ENCODE measurements at regions not wholly inside any gene's neighbourhood (a gene's known extent, or its start where the extent isn't known, plus 50 kb on each side); places are given as distances from the start of the nearest gene placed in this dataset.

DNA sequence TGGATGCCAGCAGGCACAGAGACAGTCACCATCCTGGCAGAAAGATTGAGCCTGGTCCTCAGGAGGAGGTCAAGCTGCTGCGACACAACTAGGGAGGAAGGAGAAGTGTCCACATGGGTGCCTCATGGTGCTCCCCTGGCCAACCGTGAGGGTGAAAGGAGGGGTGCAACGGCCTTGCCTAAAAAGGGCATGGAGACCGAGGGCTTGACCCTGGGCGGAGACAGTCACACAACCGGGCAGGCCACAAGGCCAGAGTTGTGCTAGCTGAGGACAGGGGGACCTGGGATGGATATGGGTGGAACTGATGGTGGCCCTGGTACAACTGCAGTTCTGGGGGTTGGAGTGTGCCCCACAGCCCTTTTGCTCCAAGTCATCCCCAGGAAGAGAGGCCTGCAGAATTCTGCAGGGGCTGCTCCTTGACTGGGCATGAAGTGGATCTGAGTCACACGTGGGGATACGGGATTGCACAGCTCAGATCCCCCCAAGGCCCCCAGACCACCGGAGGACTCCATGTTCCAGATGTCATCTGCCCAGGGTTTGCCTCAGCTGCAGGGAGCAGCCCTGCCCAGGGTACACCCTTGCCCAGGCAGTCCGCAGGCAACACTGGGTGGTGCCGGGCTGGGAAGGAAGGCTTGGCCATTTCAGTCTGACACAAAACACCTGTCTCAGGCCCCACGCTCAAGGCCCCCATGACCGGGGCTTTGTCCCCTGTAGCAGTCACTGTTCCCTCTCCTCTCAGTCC lies 602.3 kb upstream of the MGMT start:
- TF ChIP-seq CTCF (IDR thresholded peaks at IDR 0.05; ENCODE audit: low read depth, low read length, missing input control) (no peak), SP1 (IDR thresholded peaks at IDR 0.05) (no peak), YY1 (IDR thresholded peaks at IDR 0.05) (no peak), MAX (IDR thresholded peaks at IDR 0.05) (no peak), NR2F2 (IDR thresholded peaks at IDR 0.05) (no peak), TAF1 (conservative IDR thresholded peaks at IDR 0.05) (no peak), HNF4A (conservative IDR thresholded peaks at IDR 0.05) (no peak), RAD21 (IDR thresholded peaks at IDR 0.05) (no peak), FOXA2 (IDR thresholded peaks at IDR 0.05) (no peak), HNF4G (IDR thresholded peaks at IDR 0.05) (no peak)
- TF ChIP-seq, protein P1, sequence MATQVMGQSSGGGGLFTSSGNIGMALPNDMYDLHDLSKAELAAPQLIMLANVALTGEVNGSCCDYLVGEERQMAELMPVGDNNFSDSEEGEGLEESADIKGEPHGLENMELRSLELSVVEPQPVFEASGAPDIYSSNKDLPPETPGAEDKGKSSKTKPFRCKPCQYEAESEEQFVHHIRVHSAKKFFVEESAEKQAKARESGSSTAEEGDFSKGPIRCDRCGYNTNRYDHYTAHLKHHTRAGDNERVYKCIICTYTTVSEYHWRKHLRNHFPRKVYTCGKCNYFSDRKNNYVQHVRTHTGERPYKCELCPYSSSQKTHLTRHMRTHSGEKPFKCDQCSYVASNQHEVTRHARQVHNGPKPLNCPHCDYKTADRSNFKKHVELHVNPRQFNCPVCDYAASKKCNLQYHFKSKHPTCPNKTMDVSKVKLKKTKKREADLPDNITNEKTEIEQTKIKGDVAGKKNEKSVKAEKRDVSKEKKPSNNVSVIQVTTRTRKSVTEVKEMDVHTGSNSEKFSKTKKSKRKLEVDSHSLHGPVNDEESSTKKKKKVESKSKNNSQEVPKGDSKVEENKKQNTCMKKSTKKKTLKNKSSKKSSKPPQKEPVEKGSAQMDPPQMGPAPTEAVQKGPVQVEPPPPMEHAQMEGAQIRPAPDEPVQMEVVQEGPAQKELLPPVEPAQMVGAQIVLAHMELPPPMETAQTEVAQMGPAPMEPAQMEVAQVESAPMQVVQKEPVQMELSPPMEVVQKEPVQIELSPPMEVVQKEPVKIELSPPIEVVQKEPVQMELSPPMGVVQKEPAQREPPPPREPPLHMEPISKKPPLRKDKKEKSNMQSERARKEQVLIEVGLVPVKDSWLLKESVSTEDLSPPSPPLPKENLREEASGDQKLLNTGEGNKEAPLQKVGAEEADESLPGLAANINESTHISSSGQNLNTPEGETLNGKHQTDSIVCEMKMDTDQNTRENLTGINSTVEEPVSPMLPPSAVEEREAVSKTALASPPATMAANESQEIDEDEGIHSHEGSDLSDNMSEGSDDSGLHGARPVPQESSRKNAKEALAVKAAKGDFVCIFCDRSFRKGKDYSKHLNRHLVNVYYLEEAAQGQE (IDR thresholded peaks at IDR 0.05): no peak

Measured in liver (tissue), 3 donors.